Retinal pigment epithelial cell (primary cell): ENCODE measurements at regions not wholly inside any gene's neighbourhood (a gene's known extent, or its start where the extent isn't known, plus 50 kb on each side); places are given as distances from the start of the nearest gene placed in this dataset.
"Not testable (repeated sequence)": the region's sequence is repeated elsewhere in the genome, so short reads cannot be mapped to it uniquely, and the experiment has no call there.

ENCODE experiments used
- DNase-seq: peaks from one replicate; pipeline ENCODE4 v3.0.0-alpha.2; 2010; ENCODE audit warnings: low read depth
- H3K4me3 ChIP-seq: 2 replicates; pipeline ENCODE4 v1.5.1; 2011; ENCODE audit warnings: mild to moderate bottlenecking, low read length, control low read depth, moderate library complexity
- CTCF ChIP-seq: conservative IDR thresholded peaks from 2 replicates; pipeline ENCODE4 v1.5.1; 2011; ENCODE audit warnings: low read depth, low read length, control low read depth, inconsistent platforms

GRCh38 chr16:13697568-13697967 lies 222.4 kb upstream of the ERCC4 start:
- DNase-seq: no peak
- TF ChIP-seq CTCF: no peak
- H3K4me3 ChIP-seq: no peak overlapping the region

- DNase-seq: no peak
- TF ChIP-seq CTCF: no peak
- H3K4me3 ChIP-seq: no peak overlapping the region
Measured at GRCh38 chr16:13702614-13703013, 217.3 kb upstream of the ERCC4 start.

GRCh38 chr16:13708347-13709120 lies 211.4 kb upstream of the ERCC4 start:
- DNase-seq: no peak
- TF ChIP-seq CTCF: no peak
- no peak overlapping the region for H3K4me3 ChIP-seq

GRCh38 chr16:13718748-13719147 lies 201.2 kb upstream of the ERCC4 start:
- DNase-seq: no peak
- TF ChIP-seq CTCF: no peak
- no peak overlapping the region for H3K4me3 ChIP-seq

GRCh38 chr16:13727943-13728342 lies 192.0 kb upstream of the ERCC4 start:
- TF ChIP-seq CTCF: no peak
- H3K4me3 ChIP-seq: no peak overlapping the region
- no peak for DNase-seq

- no peak for TF ChIP-seq CTCF
- no peak overlapping the region for H3K4me3 ChIP-seq
- no peak for DNase-seq
Measured at GRCh38 chr16:13733561-13733960, 186.4 kb upstream of the ERCC4 start.

- H3K4me3 ChIP-seq, DNase-seq: not testable (repeated sequence)
Measured at GRCh38 chr16:13739621-13740373, 180.2 kb upstream of the ERCC4 start.
